GM18511 (cell line): ENCODE measurements at regions not wholly inside any gene's neighbourhood (a gene's known extent, or its start where the extent isn't known, plus 50 kb on each side); places are given as distances from the start of the nearest gene placed in this dataset.

Source experiments
- ATAC-seq: cut with Tn5 transposase; IDR thresholded peaks from one replicate; pipeline ENCODE4 v1.9.1; 2021; ENCODE audit warnings: mild to moderate bottlenecking, moderate library complexity; ENCODE audit not compliant: unreplicated experiment

- ATAC-seq: no peak
Measured at GRCh38 chr2:129069875-129070594, 751.4 kb upstream of the HS6ST1 start.

- ATAC-seq: no peak
Measured at GRCh38 chr2:129070663-129071062, 752.0 kb upstream of the HS6ST1 start.

- ATAC-seq: no peak
Measured at GRCh38 chr2:129071531-129071930, 752.9 kb upstream of the HS6ST1 start.

GRCh38 chr2:129074298-129074920 is 755.7 kb upstream of the HS6ST1 start:
- no peak for ATAC-seq

- ATAC-seq: no peak
Measured at GRCh38 chr2:129078548-129078947, 759.9 kb upstream of the HS6ST1 start.

- no peak for ATAC-seq
Measured at GRCh38 chr2:129080715-129081476, 762.2 kb upstream of the HS6ST1 start.

- ATAC-seq: no peak
Measured at GRCh38 chr2:129085386-129085785, 766.7 kb upstream of the HS6ST1 start.

- no peak for ATAC-seq
Measured at GRCh38 chr2:129087133-129087813, 768.6 kb upstream of the HS6ST1 start.

- ATAC-seq: no peak
Measured at GRCh38 chr2:129091620-129092019, 773.0 kb upstream of the HS6ST1 start.

- no peak for ATAC-seq
Measured at GRCh38 chr2:129092956-129093355, 774.3 kb upstream of the HS6ST1 start.

GRCh38 chr2:129101186-129101585 is 782.5 kb upstream of the HS6ST1 start:
- no peak for ATAC-seq

GRCh38 chr2:129103936-129104878 is 785.5 kb upstream of the HS6ST1 start:
- no peak for ATAC-seq

GRCh38 chr2:129112181-129112580 is 793.5 kb upstream of the HS6ST1 start:
- ATAC-seq: no peak

GRCh38 chr2:129113776-129114175 is 795.1 kb upstream of the HS6ST1 start:
- ATAC-seq: no peak

GRCh38 chr2:129117434-129117833 is 798.8 kb upstream of the HS6ST1 start:
- no peak for ATAC-seq

GRCh38 chr2:129118296-129118695 is 799.6 kb upstream of the HS6ST1 start:
- peak; percentile 86 for ATAC-seq

GRCh38 chr2:129129087-129129486 is 810.4 kb upstream of the HS6ST1 start:
- no peak for ATAC-seq

GRCh38 chr2:129133692-129134641 is 815.3 kb upstream of the HS6ST1 start:
- no peak for ATAC-seq

GRCh38 chr2:129135017-129135416 is 816.3 kb upstream of the HS6ST1 start:
- ATAC-seq: no peak
